GM19372 (cell line): ENCODE measurements at regions not wholly inside any gene's neighbourhood (a gene's known extent, or its start where the extent isn't known, plus 50 kb on each side); places are given as distances from the start of the nearest gene placed in this dataset.

Experiments
- ATAC-seq: cut with Tn5 transposase; IDR thresholded peaks from one replicate; pipeline ENCODE4 v1.9.1; 2021; ENCODE audit warnings: mild to moderate bottlenecking, low read depth, moderate library complexity; ENCODE audit not compliant: unreplicated experiment

DNA sequence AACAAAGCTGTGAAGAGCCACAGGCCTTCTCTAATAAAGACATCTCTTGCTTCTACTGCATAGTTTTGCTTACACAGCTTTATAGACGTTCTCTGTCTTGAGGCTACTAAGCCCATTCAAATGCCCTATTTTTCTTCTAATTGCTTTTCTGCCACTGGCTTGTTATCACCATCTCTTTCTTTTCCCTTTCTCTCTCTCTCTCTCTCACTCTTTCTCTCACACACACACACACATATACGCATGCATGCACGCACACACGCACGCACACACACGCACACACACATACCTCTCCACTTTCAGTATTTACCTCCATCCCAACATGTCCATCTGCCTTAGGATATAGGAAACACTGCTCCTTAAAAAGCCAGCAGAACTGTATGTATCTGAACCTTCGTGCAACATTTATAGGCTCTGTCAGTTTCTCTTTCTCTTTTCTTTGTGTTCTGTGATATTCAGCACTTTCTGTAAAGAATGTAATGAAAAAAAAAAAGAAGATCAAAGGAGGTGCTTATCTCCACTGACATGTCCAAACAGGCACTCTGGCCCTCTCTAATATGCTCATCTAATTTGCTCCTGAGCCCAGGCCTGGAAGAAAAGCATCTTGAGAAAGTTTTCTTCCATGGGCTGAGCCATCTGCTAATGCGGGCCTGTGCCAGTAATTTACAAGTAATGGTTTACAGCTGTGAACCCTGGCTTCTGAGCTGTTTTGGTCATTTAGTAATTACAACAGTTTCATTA is 1046.7 kb upstream of the MAP3K7 start:
- ATAC-seq, result no peak

DNA sequence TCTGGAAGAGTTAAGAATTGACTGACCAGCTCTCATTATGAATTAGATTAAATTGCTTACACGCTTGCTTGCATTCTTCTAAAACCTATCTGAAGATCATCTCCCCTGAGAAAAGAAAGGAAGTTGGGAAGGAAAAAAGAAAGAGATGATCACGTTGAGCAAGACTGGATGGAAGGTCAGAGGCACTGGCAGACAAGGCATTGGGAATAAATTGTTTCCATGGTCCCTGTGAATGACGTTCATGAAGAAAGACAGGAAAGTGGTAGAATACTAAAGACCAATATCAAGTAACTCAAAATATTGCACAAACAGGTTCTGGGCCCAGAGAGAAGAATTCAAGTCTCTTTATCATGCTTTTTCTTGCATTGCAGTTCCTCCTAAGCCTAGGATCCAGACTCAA is 1045.4 kb upstream of the MAP3K7 start:
- ATAC-seq, result no peak

DNA sequence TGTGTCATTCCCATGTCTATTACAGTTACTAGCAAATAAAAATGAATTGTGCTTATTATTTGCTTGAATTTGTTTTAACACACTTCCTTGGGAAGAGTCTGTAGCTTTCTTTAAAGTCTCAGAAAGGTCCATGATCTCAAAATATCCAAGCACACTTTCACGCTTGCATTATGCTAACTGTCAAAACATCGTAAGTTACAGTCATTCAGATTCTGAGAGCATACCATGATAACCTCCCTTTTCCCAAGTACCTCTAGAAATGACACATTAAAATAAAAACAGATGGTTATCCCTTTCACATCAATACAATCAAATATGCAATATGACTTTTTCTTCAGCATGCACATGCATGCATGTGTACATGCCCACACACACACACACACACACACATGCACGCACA is 1044.4 kb upstream of the MAP3K7 start:
- no peak for ATAC-seq

- ATAC-seq, result no peak
Measured at GRCh38 chr6:91626911-91627310, 1040.0 kb upstream of the MAP3K7 start.

- no peak for ATAC-seq
Measured at GRCh38 chr6:91613481-91613880, 1026.6 kb upstream of the MAP3K7 start.

- no peak for ATAC-seq
Measured at GRCh38 chr6:91611190-91611589, 1024.3 kb upstream of the MAP3K7 start.

GRCh38 chr6:91608428-91608827 is 1021.6 kb upstream of the MAP3K7 start:
- ATAC-seq, result no peak

- no peak for ATAC-seq
Measured at GRCh38 chr6:91606148-91606901, 1019.5 kb upstream of the MAP3K7 start.

DNA sequence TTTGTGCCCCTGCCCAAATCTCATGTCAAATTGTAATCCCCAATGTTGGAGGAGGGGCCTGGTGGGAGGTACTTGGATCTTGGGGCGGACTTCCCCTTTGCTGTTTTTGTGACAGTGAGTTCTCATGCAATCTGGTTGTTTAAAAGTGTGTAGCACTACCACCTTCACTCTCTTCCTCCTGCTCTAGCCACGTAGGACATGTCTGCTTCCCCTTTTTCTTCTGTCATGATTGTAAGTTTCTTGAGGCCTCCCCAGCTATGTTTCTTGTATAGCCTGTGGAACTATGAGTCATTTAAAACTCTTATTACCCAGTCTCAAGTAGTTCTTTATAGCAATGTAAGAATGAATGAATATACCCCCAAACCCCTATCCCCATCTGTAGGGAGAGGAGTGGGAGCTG is 1013.7 kb upstream of the MAP3K7 start:
- ATAC-seq, result no peak

DNA sequence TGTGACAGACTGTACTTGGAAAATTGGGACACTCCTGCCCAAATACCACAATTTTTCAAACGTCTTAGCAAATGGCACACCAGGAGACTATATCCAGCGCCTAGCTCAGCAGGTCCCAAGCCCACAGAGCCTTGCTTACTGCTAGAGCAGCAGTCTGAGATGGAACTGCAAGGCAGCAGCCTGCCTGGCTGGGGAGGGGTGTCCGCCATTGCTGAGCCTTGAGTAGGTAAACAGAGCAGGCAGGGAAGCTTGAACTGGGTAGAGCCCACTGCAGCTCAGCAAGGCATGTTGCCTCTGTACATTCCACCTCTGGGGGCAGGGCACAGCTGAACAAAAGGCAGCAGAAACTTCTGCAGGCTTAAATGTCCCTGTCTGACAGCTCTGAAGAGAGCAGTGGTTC is 1003.3 kb upstream of the MAP3K7 start:
- ATAC-seq, result no peak

- ATAC-seq, result no peak
Measured at GRCh38 chr6:91580635-91581034, 993.8 kb upstream of the MAP3K7 start.

DNA sequence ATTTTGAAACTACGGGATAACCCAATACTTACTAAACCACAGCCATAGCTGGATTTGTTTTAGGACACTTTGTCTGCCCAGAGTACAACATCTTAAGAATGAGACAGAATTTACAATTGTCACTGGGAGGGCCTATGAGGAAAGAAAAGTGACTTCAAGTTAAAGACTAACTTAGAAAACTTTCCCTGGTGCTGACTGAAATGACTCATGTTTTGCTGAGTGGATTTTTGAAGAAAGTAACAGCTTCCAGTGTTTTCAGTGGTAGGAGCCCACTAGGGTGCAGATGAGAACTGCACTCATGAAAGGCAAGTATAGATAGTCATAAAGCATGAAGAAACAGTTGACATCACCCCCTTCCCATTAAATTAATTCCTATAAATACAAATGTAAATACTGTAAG is 988.2 kb upstream of the MAP3K7 start:
- peak; percentile 68 for ATAC-seq

DNA sequence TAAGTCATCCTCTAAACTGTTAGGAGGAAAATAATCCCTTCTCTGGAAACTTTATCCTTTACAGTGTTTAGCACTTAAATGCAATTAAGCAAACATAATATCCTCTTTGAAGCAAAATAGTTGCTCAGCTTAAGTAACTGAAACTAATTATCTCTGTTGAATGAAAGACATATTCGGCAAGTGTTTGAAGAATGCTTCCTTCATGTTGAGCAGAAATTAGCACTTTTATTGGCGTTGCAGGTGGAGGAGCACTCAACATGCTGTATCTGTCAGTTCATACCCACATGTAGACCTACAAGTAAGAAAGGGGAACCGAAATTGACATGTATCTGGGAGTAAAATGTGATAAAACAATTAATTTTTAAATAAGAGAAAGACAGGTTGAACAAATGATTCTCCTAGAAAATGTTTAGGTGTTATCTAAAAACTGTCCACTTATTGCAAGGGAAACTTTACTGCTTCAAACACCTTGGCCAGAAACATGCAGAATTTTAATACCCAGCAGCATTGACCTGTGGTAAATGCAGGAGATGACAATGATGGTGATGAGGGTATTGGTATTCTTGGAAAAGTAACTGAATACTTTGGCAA is 987.0 kb upstream of the MAP3K7 start:
- no peak for ATAC-seq

DNA sequence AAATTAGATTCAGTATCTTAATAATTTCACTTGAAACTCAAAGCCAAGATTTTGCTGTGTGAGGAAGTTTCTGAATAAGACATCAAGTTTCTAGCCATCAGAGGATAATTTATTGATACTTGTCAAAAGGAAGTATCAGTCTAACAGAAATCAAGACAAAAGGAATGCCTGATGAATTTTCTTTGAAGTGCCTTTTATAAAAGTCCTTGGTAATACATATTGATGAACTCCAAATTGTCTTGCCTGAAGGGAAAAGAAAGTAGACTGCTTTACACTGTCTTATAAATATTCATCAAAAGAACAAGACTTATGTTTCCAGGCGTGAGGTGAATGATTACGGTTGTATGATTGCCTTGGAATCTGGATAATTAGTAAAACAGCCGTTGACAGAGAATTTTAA is 986.0 kb upstream of the MAP3K7 start:
- no peak for ATAC-seq

DNA sequence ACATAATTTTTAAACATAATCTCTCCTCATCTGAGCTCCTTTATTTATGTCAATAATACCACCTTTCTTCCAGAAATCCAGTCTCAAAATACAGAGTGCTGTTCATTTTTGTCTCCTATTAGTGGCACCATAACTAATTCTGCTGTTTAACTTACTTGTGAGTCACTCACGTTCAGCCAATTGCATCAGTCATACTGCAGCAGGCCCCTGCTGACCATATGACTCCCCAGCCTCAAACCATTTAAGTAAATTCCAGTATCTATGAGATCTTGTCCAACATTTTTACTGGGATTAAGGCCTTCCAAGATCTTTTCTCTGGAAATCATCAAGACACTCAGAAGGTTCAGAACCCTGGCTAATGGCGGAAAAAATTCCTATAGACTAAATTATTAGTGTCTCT is 982.2 kb upstream of the MAP3K7 start:
- ATAC-seq, result no peak

- ATAC-seq, result no peak
Measured at GRCh38 chr6:91566467-91566866, 979.6 kb upstream of the MAP3K7 start.

DNA sequence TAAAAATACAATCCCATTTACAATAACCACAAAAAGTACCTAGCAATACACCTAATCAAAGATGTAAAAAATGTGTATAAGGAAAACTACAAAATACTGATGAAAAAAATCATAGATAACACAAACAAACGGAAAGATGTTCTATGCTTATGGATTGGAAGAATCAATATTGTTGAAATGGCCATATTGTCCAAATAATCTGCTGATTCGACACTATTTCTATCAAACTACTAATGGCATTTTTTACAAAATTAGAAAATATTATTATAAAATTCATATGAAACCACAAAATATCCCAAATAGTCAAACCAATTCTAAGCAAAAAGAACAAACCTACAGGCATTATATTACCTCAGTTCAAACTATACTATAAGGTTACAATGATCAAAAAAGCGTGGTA is 978.3 kb upstream of the MAP3K7 start:
- no peak for ATAC-seq

DNA sequence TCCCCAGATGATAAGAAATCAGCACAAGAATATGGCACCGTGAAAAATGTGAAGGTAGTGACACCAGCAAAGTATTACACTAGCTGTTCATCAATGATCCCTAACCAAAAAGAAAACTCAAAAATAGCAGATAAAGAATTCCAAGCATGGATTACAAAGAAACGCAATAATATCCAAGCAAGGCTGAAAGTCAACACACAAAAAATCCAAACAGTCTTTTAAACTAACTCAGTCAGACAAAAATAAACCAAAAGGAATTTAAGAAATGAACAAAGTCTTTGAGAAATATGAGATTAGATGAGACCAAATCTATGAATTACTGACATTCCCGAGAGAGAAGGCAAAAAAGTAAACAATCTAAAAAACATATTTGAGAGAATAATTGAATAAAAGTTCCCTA is 976.1 kb upstream of the MAP3K7 start:
- ATAC-seq, result no peak

DNA sequence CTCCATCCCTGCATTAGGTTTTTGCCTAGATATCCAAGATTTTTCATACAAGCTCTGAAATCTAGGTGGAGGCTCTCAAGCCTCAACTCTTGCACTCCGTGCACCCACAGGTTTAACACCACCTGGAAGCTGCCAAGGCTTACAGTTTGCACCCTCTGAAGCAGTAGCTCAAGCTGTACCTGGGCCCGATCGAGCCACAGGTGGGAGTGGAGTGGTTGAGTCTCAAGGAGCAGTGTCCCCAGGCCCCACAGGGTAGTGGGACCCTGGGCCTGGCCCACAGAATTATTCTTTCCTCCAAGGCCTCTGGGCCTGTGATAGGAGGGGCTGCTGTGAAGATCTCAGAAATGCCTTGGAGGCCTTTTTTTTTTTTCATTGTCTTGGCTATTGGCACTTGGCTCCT is 973.5 kb upstream of the MAP3K7 start:
- no peak for ATAC-seq

DNA sequence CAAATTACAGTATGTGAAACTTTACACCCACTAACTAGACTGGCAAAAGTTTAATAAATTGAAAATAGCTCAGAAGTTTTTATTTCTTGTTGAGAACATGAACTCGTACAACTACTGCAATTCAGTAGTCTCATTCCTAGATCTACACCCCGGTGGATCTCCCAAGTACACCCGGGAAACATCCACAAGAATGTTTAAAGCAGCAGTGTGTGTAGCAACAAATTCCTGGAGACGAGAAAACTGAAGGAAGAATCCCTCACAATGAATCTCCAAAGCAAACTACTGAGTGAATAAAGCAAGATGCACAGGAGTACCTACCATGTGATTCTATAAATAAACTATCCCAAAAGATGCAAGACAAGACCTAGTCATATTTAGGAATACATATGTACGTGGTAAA is 954.0 kb upstream of the MAP3K7 start:
- no peak for ATAC-seq

DNA sequence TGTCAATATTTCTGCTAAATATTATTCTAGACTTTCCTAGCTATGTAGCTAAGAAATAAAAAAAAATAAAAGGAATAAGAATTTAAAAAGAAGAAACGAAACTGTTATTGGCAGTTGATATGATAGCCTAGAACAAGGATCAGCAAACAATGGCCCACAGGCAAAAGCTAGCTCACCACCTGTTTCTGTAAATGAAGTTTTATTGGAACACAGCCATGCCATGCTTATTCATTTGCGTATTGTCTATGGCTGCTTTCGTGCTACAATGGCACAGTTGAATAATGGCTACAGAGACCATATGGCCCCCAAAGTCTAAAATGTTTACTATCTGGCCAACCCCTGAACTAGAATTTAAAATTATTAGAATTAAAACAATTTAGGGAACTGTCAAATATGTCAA is 952.6 kb upstream of the MAP3K7 start:
- ATAC-seq, result no peak

- no peak for ATAC-seq
Measured at GRCh38 chr6:91538622-91539021, 951.8 kb upstream of the MAP3K7 start.
